Colonic mucosa (tissue), 4 donors: ENCODE measurements at regions not wholly inside any gene's neighbourhood (a gene's known extent, or its start where the extent isn't known, plus 50 kb on each side); places are given as distances from the start of the nearest gene placed in this dataset.
A peak's percentile ranks its signal among the peaks of the same experiment; 100 is the strongest.

Experiments used
- DNase-seq: peaks from one replicate; pipeline ENCODE4 v3.0.0-alpha.2; 2020
- H3K27ac ChIP-seq: fragments of 200-600 bp; one replicate; pipeline ENCODE4 v1.8.0; 2021
- H3K27me3 ChIP-seq: fragments of 200-600 bp; one replicate; pipeline ENCODE4 v1.8.0; 2021
- H3K36me3 ChIP-seq: fragments of 200-600 bp; one replicate; pipeline ENCODE4 v1.8.0; 2021
- H3K4me1 ChIP-seq: fragments of 200-600 bp; one replicate; pipeline ENCODE4 v1.8.0; 2021; ENCODE audit warnings: mild to moderate bottlenecking
- H3K4me3 ChIP-seq: fragments of 200-600 bp; one replicate; pipeline ENCODE4 v1.8.0; 2021
- H3K9ac ChIP-seq, 2 donors: one replicate each; pipeline ENCODE4 v1.7.0; 2013; ENCODE audit warnings: control low read depth in 2 of 2, low read depth in 2 of 2, low read length in 2 of 2
- H3K9me3 ChIP-seq: fragments of 200-600 bp; one replicate; pipeline ENCODE4 v1.8.0; 2021
- intact Hi-C: fragments of 100-400 bp; cut with DNase I; formaldehyde crosslinking; loops from one replicate; pipeline ENCODE4 v1.14.1; 2022
- TF ChIP-seq, protein P1 (sequence below): fragments of 200-600 bp; IDR thresholded peaks from one replicate; pipeline ENCODE4 v1.8.0; 2022; ENCODE audit warnings: antibody characterized with exemption, mild to moderate bottlenecking
- donor health status: healthy.
- donor health status: DM: no; HTN: no; CAD: no.
- donor health status: DM: no; HTN: no; CAD: no.

DNA sequence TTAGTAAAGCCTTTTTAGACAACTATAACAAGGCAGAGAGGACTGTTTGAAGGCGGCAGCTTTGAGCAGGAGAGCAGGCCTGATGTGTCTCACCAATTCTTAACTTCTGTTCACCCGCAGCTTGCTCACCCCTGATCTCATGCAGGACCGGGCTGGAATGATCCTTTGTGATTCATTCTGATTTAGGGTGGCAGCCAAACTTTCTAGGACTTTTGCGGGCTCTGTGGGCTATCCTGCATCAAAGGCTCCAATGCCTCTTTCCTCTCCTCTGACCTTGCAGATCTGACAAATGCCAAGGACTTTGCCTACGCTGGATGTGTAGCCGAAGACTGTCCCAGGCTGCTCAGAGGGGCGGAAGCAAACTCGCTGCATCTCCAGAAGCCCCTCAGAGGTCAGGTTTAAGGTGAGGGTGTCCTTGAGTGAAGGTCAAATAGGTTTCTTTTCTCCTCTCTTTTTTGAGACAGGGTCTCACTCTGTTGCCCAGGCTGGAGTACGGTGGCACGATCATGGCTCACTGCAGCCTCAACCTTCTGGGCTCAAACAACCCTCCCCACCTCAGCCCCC is 72.3 kb downstream of the VEGFA start:
- H3K36me3 ChIP-seq, result no peaks in the 10 kb centered on the region
- DNase-seq, result no peak
- H3K9me3 ChIP-seq, result no peaks in the 10 kb centered on the region
- no peak overlapping the region for H3K4me3 ChIP-seq
- no peak overlapping the region for H3K27ac ChIP-seq
- intact Hi-C loops, result no loop called here
- TF ChIP-seq, protein P1, sequence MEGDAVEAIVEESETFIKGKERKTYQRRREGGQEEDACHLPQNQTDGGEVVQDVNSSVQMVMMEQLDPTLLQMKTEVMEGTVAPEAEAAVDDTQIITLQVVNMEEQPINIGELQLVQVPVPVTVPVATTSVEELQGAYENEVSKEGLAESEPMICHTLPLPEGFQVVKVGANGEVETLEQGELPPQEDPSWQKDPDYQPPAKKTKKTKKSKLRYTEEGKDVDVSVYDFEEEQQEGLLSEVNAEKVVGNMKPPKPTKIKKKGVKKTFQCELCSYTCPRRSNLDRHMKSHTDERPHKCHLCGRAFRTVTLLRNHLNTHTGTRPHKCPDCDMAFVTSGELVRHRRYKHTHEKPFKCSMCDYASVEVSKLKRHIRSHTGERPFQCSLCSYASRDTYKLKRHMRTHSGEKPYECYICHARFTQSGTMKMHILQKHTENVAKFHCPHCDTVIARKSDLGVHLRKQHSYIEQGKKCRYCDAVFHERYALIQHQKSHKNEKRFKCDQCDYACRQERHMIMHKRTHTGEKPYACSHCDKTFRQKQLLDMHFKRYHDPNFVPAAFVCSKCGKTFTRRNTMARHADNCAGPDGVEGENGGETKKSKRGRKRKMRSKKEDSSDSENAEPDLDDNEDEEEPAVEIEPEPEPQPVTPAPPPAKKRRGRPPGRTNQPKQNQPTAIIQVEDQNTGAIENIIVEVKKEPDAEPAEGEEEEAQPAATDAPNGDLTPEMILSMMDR, result no peak
- no peaks in the 10 kb centered on the region for H3K4me1 ChIP-seq
- peak overlapping the region; percentile 5 to 69 for H3K9ac ChIP-seq
- H3K27me3 ChIP-seq, result no peaks in the 10 kb centered on the region

DNA sequence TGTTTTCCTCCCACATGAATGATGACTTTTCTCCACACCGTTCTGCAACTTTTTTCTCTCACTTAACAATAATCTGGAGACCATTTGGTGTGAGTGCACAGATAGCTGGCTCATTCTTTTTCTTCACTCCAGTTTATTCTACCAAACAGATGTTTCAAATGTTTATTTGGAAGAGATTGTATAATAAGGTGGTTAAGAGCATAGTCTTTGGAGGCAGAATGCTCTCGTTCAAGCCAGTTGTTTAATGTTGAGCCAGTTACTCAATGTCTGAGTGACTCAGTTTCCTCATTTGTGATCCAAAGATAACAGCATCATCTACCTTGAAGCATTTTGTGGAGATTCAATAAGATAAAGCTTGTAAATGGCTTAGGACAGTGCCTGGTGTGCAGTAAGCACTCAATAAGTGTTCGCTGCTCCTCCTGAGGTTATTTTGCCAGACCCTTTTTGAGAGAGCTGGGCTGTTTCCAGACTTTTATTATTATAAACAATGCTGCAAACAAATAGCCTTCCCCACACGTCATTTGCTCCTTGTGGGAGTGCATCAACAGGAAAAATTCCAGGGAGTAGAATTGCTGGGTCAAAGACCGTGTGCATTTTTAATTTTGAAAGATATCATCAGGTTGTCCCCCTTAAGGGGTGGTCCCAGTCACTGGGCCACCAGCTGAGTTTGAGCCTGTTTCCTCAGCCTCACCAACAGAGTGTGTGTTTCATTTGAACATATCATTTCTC is 70.6 kb downstream of the VEGFA start:
- Histone ChIP-seq H3K9ac (no peak overlapping the region), H3K9me3 (no peaks in the 10 kb centered on the region), H3K4me3 (no peak overlapping the region), H3K27ac (peak overlapping the region; percentile 1), H3K4me1 (no peaks in the 10 kb centered on the region), H3K27me3 (no peaks in the 10 kb centered on the region), H3K36me3 (no peaks in the 10 kb centered on the region)
- DNase-seq, result no peak
- intact Hi-C loops, result no loop called here
- TF ChIP-seq, protein P1, result no peak

DNA sequence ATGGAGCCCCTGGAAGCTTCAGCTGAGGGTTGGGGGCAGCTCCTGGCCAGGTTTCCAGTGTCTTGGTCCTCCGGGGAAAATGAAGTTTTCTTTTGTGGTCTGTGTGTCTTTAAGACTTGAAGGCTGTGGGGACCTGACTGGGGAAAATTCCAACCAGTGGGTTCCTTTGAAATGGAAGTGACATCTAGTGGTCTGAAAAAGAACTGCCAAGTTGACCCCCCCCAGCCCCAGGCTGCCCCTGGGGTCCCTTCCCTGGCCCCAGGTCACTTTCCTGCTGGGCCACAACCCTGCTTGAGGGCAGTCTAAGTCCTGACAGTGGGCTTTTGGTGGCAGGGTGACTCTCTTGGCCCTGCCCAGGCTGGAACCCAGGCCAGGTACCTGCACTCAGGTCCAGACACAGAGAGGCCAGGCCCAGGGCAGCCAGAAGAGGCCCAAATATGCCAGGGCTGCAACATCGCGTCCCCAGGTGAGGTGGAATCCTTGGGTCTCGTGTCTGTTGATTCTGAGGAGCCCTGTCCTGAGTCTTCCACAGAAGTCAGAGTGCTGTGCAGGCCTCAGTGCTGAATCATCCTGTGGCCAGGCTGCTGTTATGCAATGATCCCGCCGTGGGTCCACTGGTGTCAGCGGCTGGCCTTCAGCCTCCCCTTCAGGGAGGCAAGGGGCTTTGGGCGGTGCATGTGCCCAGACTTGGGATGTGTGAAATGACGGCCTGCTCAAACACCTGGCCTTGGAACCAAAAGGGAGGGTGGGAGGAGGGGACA is 68.4 kb downstream of the VEGFA start:
- H3K9me3 ChIP-seq, result no peaks in the 10 kb centered on the region
- H3K27ac ChIP-seq, result no peak overlapping the region
- intact Hi-C loops, result no loop called here
- TF ChIP-seq, protein P1, result peak; percentile 29
- peak overlapping the region in 1 of 2 donors; percentile 19 for H3K9ac ChIP-seq
- no peaks in the 10 kb centered on the region for H3K27me3 ChIP-seq
- H3K36me3 ChIP-seq, result no peaks in the 10 kb centered on the region
- no peak for DNase-seq
- no peaks in the 10 kb centered on the region for H3K4me1 ChIP-seq
- H3K4me3 ChIP-seq, result no peak overlapping the region

DNA sequence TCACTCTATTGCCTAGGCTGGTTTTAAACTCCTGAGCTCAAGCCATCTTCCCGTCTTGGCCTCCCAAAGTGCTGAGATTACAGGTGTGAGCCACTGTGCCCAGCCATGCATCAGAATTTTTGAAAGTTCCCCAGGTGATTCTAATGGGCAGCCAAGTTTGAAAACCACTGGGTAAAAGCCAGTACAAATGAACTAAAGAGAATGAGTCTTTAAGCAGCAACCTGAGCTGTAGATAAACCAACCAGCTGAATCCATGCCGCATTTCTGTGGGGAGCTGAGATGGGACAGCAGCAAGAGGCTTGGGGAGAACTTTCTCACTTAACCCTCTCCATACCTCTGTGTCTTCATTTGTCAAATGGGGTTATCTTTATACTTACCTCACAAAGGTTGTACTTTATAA is 67.5 kb downstream of the VEGFA start:
- Histone ChIP-seq H3K4me3 (no peak overlapping the region), H3K36me3 (no peaks in the 10 kb centered on the region), H3K9ac (no peak overlapping the region), H3K27ac (no peak overlapping the region), H3K4me1 (no peaks in the 10 kb centered on the region), H3K9me3 (no peaks in the 10 kb centered on the region), H3K27me3 (no peaks in the 10 kb centered on the region)
- intact Hi-C loops, result no loop called here
- no peak for DNase-seq
- TF ChIP-seq, protein P1, result no peak

DNA sequence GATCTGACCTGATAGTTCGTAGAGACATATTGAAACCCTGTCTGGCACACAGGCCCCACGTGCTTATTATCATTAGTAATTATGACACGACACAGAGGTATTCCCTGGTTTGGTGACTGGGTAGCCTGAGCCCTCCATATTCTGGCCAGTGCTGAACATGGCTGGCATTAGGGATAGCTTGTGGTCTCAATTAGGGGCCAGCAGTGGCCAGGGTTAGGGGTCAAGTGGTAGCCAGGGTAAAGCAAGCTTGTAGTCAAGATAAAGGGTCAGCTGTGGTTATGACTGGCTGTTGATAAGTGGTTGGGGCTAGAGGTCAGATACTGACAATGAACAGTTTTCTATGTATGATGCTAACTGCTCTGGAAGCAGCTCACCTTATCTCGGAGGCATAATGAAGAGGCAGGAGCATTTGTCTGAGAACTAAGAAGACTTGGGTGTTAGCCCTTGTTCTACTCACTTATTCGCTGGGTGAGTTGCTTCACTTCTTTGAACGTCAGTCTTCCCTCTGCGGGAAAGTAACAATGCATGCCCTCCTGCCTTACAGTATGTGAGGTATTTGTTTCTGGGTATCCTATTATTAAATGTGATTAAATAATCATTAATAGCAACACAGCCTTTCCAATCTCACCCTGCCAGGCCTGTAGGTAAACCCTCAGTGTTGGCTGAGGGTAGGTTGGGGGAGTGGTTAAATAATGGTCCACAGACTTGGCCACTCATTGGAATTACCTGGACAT is 66.7 kb downstream of the VEGFA start:
- H3K27me3 ChIP-seq, result no peaks in the 10 kb centered on the region
- no peak overlapping the region for H3K4me3 ChIP-seq
- no peaks in the 10 kb centered on the region for H3K9me3 ChIP-seq
- H3K36me3 ChIP-seq, result no peaks in the 10 kb centered on the region
- TF ChIP-seq, protein P1, result no peak
- no peak overlapping the region for H3K27ac ChIP-seq
- intact Hi-C loops, result no loop called here
- no peak for DNase-seq
- no peaks in the 10 kb centered on the region for H3K4me1 ChIP-seq
- no peak overlapping the region for H3K9ac ChIP-seq
